Loucy (cell line): ENCODE measurements at regions not wholly inside any gene's neighbourhood (a gene's known extent, or its start where the extent isn't known, plus 50 kb on each side); places are given as distances from the start of the nearest gene placed in this dataset.

Experiments used
- EZH2phosphoT487 ChIP-seq: fragments of 200-600 bp; IDR thresholded peaks from 2 replicates; pipeline ENCODE4 v1.6.1; 2018; ENCODE audit warnings: antibody characterized with exemption, mild to moderate bottlenecking, moderate library complexity, borderline replicate concordance
- TF ChIP-seq, protein P1 (sequence below): fragments of 200-600 bp; sonication (generic); conservative IDR thresholded peaks from 2 replicates; pipeline ENCODE4 v1.5.1; 2014; ENCODE audit warnings: mild to moderate bottlenecking, antibody characterized with exemption, low read length

DNA sequence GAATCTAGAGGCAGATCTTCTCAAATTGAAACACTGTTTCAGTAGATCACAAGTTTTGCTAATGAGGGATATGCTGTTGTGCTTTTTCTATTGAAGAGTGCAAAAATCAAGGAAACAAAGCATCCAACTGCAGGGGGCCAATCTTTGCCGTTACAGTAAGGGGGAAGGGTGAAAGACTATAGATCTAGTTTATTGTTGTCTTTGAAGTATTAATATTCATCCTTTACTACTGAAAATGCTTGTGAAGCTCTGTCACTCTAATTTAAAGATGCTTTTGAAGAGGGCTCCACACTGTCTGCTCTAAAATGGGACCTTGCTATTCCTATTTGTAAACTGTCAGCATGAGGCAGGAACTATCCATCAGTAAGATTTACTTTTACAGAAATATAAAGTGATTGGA, 110.3 kb downstream of the MBL2 start:
- TF ChIP-seq, protein P1, sequence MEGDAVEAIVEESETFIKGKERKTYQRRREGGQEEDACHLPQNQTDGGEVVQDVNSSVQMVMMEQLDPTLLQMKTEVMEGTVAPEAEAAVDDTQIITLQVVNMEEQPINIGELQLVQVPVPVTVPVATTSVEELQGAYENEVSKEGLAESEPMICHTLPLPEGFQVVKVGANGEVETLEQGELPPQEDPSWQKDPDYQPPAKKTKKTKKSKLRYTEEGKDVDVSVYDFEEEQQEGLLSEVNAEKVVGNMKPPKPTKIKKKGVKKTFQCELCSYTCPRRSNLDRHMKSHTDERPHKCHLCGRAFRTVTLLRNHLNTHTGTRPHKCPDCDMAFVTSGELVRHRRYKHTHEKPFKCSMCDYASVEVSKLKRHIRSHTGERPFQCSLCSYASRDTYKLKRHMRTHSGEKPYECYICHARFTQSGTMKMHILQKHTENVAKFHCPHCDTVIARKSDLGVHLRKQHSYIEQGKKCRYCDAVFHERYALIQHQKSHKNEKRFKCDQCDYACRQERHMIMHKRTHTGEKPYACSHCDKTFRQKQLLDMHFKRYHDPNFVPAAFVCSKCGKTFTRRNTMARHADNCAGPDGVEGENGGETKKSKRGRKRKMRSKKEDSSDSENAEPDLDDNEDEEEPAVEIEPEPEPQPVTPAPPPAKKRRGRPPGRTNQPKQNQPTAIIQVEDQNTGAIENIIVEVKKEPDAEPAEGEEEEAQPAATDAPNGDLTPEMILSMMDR, result no peak
- TF ChIP-seq EZH2phosphoT487, result no peak
